Liver (tissue), 8 donors: ENCODE measurements at regions not wholly inside any gene's neighbourhood (a gene's known extent, or its start where the extent isn't known, plus 50 kb on each side); places are given as distances from the start of the nearest gene placed in this dataset.

ENCODE experiments used
- DNase-seq: peaks from one replicate; pipeline ENCODE4 v3.0.0-alpha.2; 2017; ENCODE audit warnings: low spot score
- H3K27ac ChIP-seq, 2 donors: one replicate each; pipeline ENCODE4 v1.7.0; 2013; ENCODE audit warnings: inconsistent platforms in 2 of 2, low read length in 2 of 2, control low read depth in 1 of 2, low read depth in 1 of 2, mild to moderate bottlenecking in 1 of 2
- H3K27me3 ChIP-seq, 4 donors: one replicate each; pipeline versions ENCODE4 v1.6.1 to v1.7.0; 2013; ENCODE audit warnings: low read length in 3 of 4, inconsistent platforms in 1 of 4, mild to moderate bottlenecking in 1 of 4, moderate library complexity in 1 of 4; ENCODE audit not compliant: control insufficient read depth in 4 of 4, insufficient read depth in 4 of 4
- H3K36me3 ChIP-seq, 4 donors: one replicate each; pipeline versions ENCODE4 v1.6.1 to v1.7.0; 2013; ENCODE audit warnings: low read length in 3 of 4, mild to moderate bottlenecking in 3 of 4, low read depth in 1 of 4, moderate library complexity in 1 of 4; ENCODE audit not compliant: control insufficient read depth in 4 of 4, insufficient read depth in 3 of 4
- H3K4me1 ChIP-seq, 4 donors: one replicate each; pipeline versions ENCODE4 v1.6.1 to v1.7.0; 2013; ENCODE audit warnings: low read length in 3 of 4, mild to moderate bottlenecking in 3 of 4, moderate library complexity in 1 of 4; ENCODE audit not compliant: control insufficient read depth in 4 of 4, insufficient read depth in 4 of 4
- H3K4me3 ChIP-seq, 3 donors: one replicate each; pipeline versions ENCODE4 v1.6.1 to v1.7.0; 2013; ENCODE audit warnings: low read length in 3 of 3, control low read depth in 1 of 3, low read depth in 1 of 3, mild to moderate bottlenecking in 1 of 3
- H3K9ac ChIP-seq, 2 donors: one replicate each; pipeline ENCODE4 v1.7.0; 2013; ENCODE audit warnings: low read length in 2 of 2, mild to moderate bottlenecking in 2 of 2, moderate library complexity in 2 of 2, control low read depth in 1 of 2, low read depth in 1 of 2
- H3K9me3 ChIP-seq, 4 donors: one replicate each; pipeline versions ENCODE4 v1.6.1 to v1.7.0; 2013; ENCODE audit warnings: low read length in 3 of 4; ENCODE audit not compliant: control insufficient read depth in 4 of 4
- EGR1 ChIP-seq, 2 donors: IDR thresholded peaks; 2 replicates each; pipeline ENCODE4 v1.6.1; 2016 to 2018; ENCODE audit warnings: antibody characterized with exemption in 2 of 2, low read depth in 2 of 2
- FOXA2 ChIP-seq: IDR thresholded peaks from 2 replicates; pipeline ENCODE4 v1.6.1; 2016; ENCODE audit warnings: antibody characterized with exemption
- HNF4A ChIP-seq, 2 donors: conservative IDR thresholded peaks; 2 replicates each; pipeline ENCODE4 v1.6.1; 2016; ENCODE audit warnings: antibody characterized with exemption in 2 of 2, mild to moderate bottlenecking in 2 of 2
- HNF4G ChIP-seq: IDR thresholded peaks from 2 replicates; pipeline ENCODE4 v1.6.1; 2016; ENCODE audit warnings: antibody characterized with exemption
- JUND ChIP-seq, 2 donors: IDR thresholded peaks; 2 replicates each; pipeline ENCODE4 v1.6.1; 2016; ENCODE audit warnings: antibody characterized with exemption in 2 of 2
- NR2F2 ChIP-seq: IDR thresholded peaks from 2 replicates; pipeline ENCODE4 v1.6.1; 2016; ENCODE audit warnings: antibody characterized with exemption
- RAD21 ChIP-seq, 2 donors: IDR thresholded peaks; 2 replicates each; pipeline ENCODE4 v1.6.1; 2016; ENCODE audit warnings: antibody characterized with exemption in 2 of 2, mild to moderate bottlenecking in 2 of 2
- RXRA ChIP-seq, 2 donors: IDR thresholded peaks; 2 replicates each; pipeline ENCODE4 v1.6.1; 2017 to 2018; ENCODE audit warnings: antibody characterized with exemption in 2 of 2, mild to moderate bottlenecking in 1 of 2
- SP1 ChIP-seq: IDR thresholded peaks from 2 replicates; pipeline ENCODE4 v1.6.1; 2018; ENCODE audit warnings: antibody characterized with exemption, mild to moderate bottlenecking
- TAF1 ChIP-seq: conservative IDR thresholded peaks from 2 replicates; pipeline ENCODE4 v1.6.1; 2016; ENCODE audit warnings: antibody characterized with exemption, mild to moderate bottlenecking
- YY1 ChIP-seq: IDR thresholded peaks from 2 replicates; pipeline ENCODE4 v1.6.1; 2016; ENCODE audit warnings: antibody characterized with exemption, mild to moderate bottlenecking
- WGBS: extraction: QIAGEN DNeasy Blood & Tissue Kit; methylation state at CpG from one replicate; pipeline ENCODE4 v1.1.7; 2013; 5-methylcytosine and 5-hydroxymethylcytosine counted together
- TF ChIP-seq, protein P1 (sequence below): fragments of 150-350 bp; IDR thresholded peaks from 2 replicates; pipeline ENCODE4 v1.5.1; 2017; ENCODE audit warnings: improper control_type of control experiment, low read depth, low read length; ENCODE audit not compliant: missing input control
- TF ChIP-seq, protein P2 (sequence below): IDR thresholded peaks from 2 replicates; pipeline ENCODE4 v1.6.1; 2016; ENCODE audit warnings: antibody characterized with exemption
- TF ChIP-seq, protein P3 (sequence below): IDR thresholded peaks from 2 replicates; pipeline ENCODE4 v1.6.1; 2016; ENCODE audit warnings: antibody characterized with exemption
- TF ChIP-seq, protein P4 (sequence below): IDR thresholded peaks from 2 replicates; pipeline ENCODE4 v1.6.1; 2016; ENCODE audit warnings: antibody characterized with exemption
- donor health status: healthy.
- donor health status: healthy.
- donor health status: healthy.
- donor health status: healthy.
- donor health status: healthy.

DNA sequence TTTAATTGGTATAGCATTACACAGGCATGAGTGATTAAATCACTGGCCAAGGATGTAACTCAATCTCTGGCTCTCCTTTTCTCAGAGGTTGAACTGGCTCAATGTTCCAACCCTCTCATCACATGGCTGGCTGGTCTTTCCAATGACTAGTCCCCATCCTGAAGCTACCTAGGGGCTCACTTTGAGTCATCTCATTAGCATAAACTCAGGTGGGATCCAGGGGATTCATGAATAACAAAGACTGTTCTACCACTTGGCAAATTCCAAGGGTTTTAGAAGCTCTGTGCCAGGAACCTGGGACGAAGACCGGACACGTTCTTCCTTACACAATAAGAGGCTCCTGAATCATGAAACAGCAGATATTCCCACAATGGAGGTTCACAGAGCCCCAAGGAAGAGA is 145.0 kb upstream of the SPATS2L start:
- 96% methylated on average over 3 of the region's 3 CpGs for WGBS
- peaks cover 0 to 5% (median 3%) of the 10 kb centered on the region in 4 donors for H3K9me3 ChIP-seq
- no peak for TF ChIP-seq HNF4G
- TF ChIP-seq RAD21 (IDR thresholded peaks at IDR 0.05), result no peak
- TF ChIP-seq HNF4A (conservative IDR thresholded peaks at IDR 0.05), result no peak
- TF ChIP-seq JUND (IDR thresholded peaks at IDR 0.05), result no peak
- TF ChIP-seq, protein P1, sequence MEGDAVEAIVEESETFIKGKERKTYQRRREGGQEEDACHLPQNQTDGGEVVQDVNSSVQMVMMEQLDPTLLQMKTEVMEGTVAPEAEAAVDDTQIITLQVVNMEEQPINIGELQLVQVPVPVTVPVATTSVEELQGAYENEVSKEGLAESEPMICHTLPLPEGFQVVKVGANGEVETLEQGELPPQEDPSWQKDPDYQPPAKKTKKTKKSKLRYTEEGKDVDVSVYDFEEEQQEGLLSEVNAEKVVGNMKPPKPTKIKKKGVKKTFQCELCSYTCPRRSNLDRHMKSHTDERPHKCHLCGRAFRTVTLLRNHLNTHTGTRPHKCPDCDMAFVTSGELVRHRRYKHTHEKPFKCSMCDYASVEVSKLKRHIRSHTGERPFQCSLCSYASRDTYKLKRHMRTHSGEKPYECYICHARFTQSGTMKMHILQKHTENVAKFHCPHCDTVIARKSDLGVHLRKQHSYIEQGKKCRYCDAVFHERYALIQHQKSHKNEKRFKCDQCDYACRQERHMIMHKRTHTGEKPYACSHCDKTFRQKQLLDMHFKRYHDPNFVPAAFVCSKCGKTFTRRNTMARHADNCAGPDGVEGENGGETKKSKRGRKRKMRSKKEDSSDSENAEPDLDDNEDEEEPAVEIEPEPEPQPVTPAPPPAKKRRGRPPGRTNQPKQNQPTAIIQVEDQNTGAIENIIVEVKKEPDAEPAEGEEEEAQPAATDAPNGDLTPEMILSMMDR, result no peak
- TF ChIP-seq, protein P2, sequence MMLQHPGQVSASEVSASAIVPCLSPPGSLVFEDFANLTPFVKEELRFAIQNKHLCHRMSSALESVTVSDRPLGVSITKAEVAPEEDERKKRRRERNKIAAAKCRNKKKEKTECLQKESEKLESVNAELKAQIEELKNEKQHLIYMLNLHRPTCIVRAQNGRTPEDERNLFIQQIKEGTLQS, result no peak
- no peak for TF ChIP-seq NR2F2
- TF ChIP-seq, protein P3, sequence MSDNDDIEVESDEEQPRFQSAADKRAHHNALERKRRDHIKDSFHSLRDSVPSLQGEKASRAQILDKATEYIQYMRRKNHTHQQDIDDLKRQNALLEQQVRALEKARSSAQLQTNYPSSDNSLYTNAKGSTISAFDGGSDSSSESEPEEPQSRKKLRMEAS, result no peak
- no peak for TF ChIP-seq YY1
- H3K9ac ChIP-seq, result no peak overlapping the region
- H3K27ac ChIP-seq, result no peak overlapping the region
- H3K36me3 ChIP-seq, result no peaks in the 10 kb centered on the region
- no peak for DNase-seq
- H3K4me3 ChIP-seq, result no peak overlapping the region
- peaks cover 0 to 3% (median 0%) of the 10 kb centered on the region in 4 donors for H3K4me1 ChIP-seq
- H3K27me3 ChIP-seq, result no peaks in the 10 kb centered on the region

DNA sequence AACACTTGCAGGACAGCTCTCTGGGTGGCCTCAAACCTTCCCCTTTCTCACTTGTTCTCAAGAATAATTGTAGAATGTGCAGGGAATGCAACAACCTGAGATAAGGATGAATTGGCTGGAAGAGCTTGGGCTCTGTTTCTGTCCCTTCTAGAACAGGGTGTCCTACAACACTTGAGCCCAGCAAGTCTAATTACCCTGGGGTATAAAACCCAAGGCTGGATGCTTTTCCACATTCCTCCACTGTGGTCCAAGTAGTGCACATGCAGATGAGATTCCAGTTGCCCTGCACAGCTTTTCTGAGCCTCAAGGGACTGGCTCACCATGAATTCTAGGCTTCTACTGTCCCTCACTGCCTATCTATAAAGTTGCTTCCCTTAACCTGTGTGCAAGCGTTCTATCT is 140.8 kb upstream of the SPATS2L start:
- no peak for DNase-seq
- Histone ChIP-seq H3K9me3 (peaks cover 0 to 5% (median 3%) of the 10 kb centered on the region in 4 donors), H3K36me3 (no peaks in the 10 kb centered on the region), H3K27ac (no peak overlapping the region), H3K4me3 (peak overlapping the region in 1 of 3 donors; percentile 55), H3K9ac (no peak overlapping the region), H3K27me3 (no peaks in the 10 kb centered on the region), H3K4me1 (no peaks in the 10 kb centered on the region)
- TF ChIP-seq HNF4G (no peak), FOXA2 (no peak), SP1 (no peak), TAF1 (no peak), RXRA (IDR thresholded peaks at IDR 0.05) (no peak), YY1 (no peak), EGR1 (IDR thresholded peaks at IDR 0.05; ENCODE audit: low read depth in 2 of 2) (no peak)
- TF ChIP-seq, protein P2, result no peak
- TF ChIP-seq, protein P4, sequence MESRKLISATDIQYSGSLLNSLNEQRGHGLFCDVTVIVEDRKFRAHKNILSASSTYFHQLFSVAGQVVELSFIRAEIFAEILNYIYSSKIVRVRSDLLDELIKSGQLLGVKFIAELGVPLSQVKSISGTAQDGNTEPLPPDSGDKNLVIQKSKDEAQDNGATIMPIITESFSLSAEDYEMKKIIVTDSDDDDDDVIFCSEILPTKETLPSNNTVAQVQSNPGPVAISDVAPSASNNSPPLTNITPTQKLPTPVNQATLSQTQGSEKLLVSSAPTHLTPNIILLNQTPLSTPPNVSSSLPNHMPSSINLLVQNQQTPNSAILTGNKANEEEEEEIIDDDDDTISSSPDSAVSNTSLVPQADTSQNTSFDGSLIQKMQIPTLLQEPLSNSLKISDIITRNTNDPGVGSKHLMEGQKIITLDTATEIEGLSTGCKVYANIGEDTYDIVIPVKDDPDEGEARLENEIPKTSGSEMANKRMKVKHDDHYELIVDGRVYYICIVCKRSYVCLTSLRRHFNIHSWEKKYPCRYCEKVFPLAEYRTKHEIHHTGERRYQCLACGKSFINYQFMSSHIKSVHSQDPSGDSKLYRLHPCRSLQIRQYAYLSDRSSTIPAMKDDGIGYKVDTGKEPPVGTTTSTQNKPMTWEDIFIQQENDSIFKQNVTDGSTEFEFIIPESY, result no peak
- 100% methylated on average over 1 of the region's 1 CpG for WGBS
